ENCODE measurements at regions not wholly inside any gene's neighbourhood (a gene's known extent, or its start where the extent isn't known, plus 50 kb on each side); places are given as distances from the start of the nearest gene placed in this dataset.

- ChIA-PET CTCF (interaction anchor here (0.6 to 0.7 kb wide), 2 partner anchors 8 to 508 kb away, joined by 3 to 5 read pairs; no protein-coding TSS in a partner anchor), POLR2A (no interaction called here)
- no peak for DNase-seq (ENCODE audit: low read depth, low spot score)
- TF ChIP-seq CTCF (IDR thresholded peaks at IDR 0.05; ENCODE audit: low read depth, low read length), result no peak
- no peak overlapping the region for H3K4me3 ChIP-seq (ENCODE audit: low read depth, low read length)
- no peak overlapping the region for H3K27ac ChIP-seq (ENCODE audit: low read depth, low read length)
- H3K27me3 ChIP-seq (ENCODE audit: control insufficient read depth, insufficient read depth, low read length), result no peaks in the 10 kb centered on the region
- no peaks in the 10 kb centered on the region for H3K9me3 ChIP-seq (ENCODE audit: control insufficient read depth, insufficient read depth, low read length)
These were observed 206.0 kb downstream of the CXCL12 start for GRCh38 chr10:44178856-44179255.

- ChIA-PET CTCF (interaction anchor here (0.6 kb wide), 1 partner anchor 9 kb away, joined by 5 read pairs; no protein-coding TSS in a partner anchor), POLR2A (no interaction called here)
- DNase-seq (ENCODE audit: low read depth, low spot score), result no peak
- no peak overlapping the region for H3K27ac ChIP-seq (ENCODE audit: low read depth, low read length)
- H3K4me3 ChIP-seq (ENCODE audit: low read depth, low read length), result no peak overlapping the region
- H3K9me3 ChIP-seq (ENCODE audit: control insufficient read depth, insufficient read depth, low read length), result no peaks in the 10 kb centered on the region
- no peaks in the 10 kb centered on the region for H3K27me3 ChIP-seq (ENCODE audit: control insufficient read depth, insufficient read depth, low read length)
- TF ChIP-seq CTCF (IDR thresholded peaks at IDR 0.05; ENCODE audit: low read depth, low read length), result no peak
These were observed 206.6 kb downstream of the CXCL12 start for GRCh38 chr10:44178281-44178680.

- POLR2A ChIA-PET, result no interaction called here
- no peak for TF ChIP-seq CTCF (IDR thresholded peaks at IDR 0.05; ENCODE audit: low read depth, low read length)
- Histone ChIP-seq H3K9me3 (ENCODE audit: control insufficient read depth, insufficient read depth, low read length) (no peaks in the 10 kb centered on the region), H3K27ac (ENCODE audit: low read depth, low read length) (no peak overlapping the region), H3K27me3 (ENCODE audit: control insufficient read depth, insufficient read depth, low read length) (no peaks in the 10 kb centered on the region), H3K4me3 (ENCODE audit: low read depth, low read length) (no peak overlapping the region)
- CTCF ChIA-PET, result no interaction called here
- DNase-seq (ENCODE audit: low read depth, low spot score), result no peak
These were observed 207.3 kb downstream of the CXCL12 start for GRCh38 chr10:44177610-44178009.

GRCh38 chr10:44176311-44176710 lies 208.6 kb downstream of the CXCL12 start:
- Histone ChIP-seq H3K4me3 (ENCODE audit: low read depth, low read length) (no peak overlapping the region), H3K27me3 (ENCODE audit: control insufficient read depth, insufficient read depth, low read length) (no peaks in the 10 kb centered on the region), H3K9me3 (ENCODE audit: control insufficient read depth, insufficient read depth, low read length) (no peaks in the 10 kb centered on the region), H3K27ac (ENCODE audit: low read depth, low read length) (no peak overlapping the region)
- ChIA-PET CTCF (no interaction called here), POLR2A (no interaction called here)
- TF ChIP-seq CTCF (IDR thresholded peaks at IDR 0.05; ENCODE audit: low read depth, low read length), result no peak
- no peak for DNase-seq (ENCODE audit: low read depth, low spot score)

- Histone ChIP-seq H3K4me3 (ENCODE audit: low read depth, low read length) (no peak overlapping the region), H3K27me3 (ENCODE audit: control insufficient read depth, insufficient read depth, low read length) (peaks cover 2% of the 10 kb centered on the region), H3K27ac (ENCODE audit: low read depth, low read length) (no peak overlapping the region), H3K9me3 (ENCODE audit: control insufficient read depth, insufficient read depth, low read length) (no peaks in the 10 kb centered on the region)
- CTCF ChIA-PET, result no interaction called here
- DNase-seq (ENCODE audit: low read depth, low spot score), result no peak
- POLR2A ChIA-PET, result no interaction called here
- no peak for TF ChIP-seq CTCF (IDR thresholded peaks at IDR 0.05; ENCODE audit: low read depth, low read length)
These were observed 211.3 kb downstream of the CXCL12 start for GRCh38 chr10:44173608-44173894.
